Ectodermal cell (in vitro differentiated cells): ENCODE measurements at regions not wholly inside any gene's neighbourhood (a gene's known extent, or its start where the extent isn't known, plus 50 kb on each side); places are given as distances from the start of the nearest gene placed in this dataset.
"Not testable (repeated sequence)": the region's sequence is repeated elsewhere in the genome, so short reads cannot be mapped to it uniquely, and the experiment has no call there.

Experiments used
- H3K27ac ChIP-seq: 2 replicates; pipeline ENCODE4 v1.7.0; 2013; ENCODE audit warnings: mild to moderate bottlenecking, low read depth, low read length; ENCODE audit not compliant: insufficient read depth, poor library complexity, severe bottlenecking
- H3K27me3 ChIP-seq: 2 replicates; pipeline ENCODE4 v1.7.0; 2013; ENCODE audit warnings: mild to moderate bottlenecking, low read length; ENCODE audit not compliant: insufficient read depth, control insufficient read depth, poor library complexity, severe bottlenecking
- H3K36me3 ChIP-seq: one replicate; pipeline ENCODE4 v1.7.0; 2013; ENCODE audit warnings: low read length; ENCODE audit not compliant: control insufficient read depth, insufficient read depth
- H3K4me1 ChIP-seq: one replicate; pipeline ENCODE4 v1.7.0; 2013; ENCODE audit warnings: low read length; ENCODE audit not compliant: control insufficient read depth, insufficient read depth
- H3K4me3 ChIP-seq: 2 replicates; pipeline ENCODE4 v1.7.0; 2013; ENCODE audit warnings: low read depth, low read length, control low read depth; ENCODE audit not compliant: insufficient read depth
- H3K9me3 ChIP-seq: 2 replicates; pipeline ENCODE4 v1.7.0; 2013; ENCODE audit warnings: mild to moderate bottlenecking, low read length, moderate library complexity; ENCODE audit not compliant: control insufficient read depth
- WGBS, 2 experiments: methylation state at CpG; one replicate each; pipeline ENCODE4 v1.1.7; 2013; ENCODE audit warnings: missing lambda C conversion rate in 2 of 2; 5-methylcytosine and 5-hydroxymethylcytosine counted together

GRCh38 chr7:150020210-150020609, 146.4 kb downstream of the ATP6V0E2 start:
- 80 to 97% methylated on average over 1 to 3 of the region's 3 CpGs for WGBS, 2 experiments
- H3K9me3 ChIP-seq, H3K27me3 ChIP-seq, H3K27ac ChIP-seq, H3K4me3 ChIP-seq, H3K4me1 ChIP-seq, H3K36me3 ChIP-seq: not testable (repeated sequence)

- H3K9me3 ChIP-seq, H3K4me3 ChIP-seq, H3K27ac ChIP-seq, H3K4me1 ChIP-seq, H3K27me3 ChIP-seq, H3K36me3 ChIP-seq: not testable (repeated sequence)
- WGBS, 2 experiments, result 82 to 89% methylated on average over 2 to 5 of the region's 7 CpGs
Observed at GRCh38 chr7:150024550-150025490, 151.1 kb downstream of the ATP6V0E2 start.

DNA sequence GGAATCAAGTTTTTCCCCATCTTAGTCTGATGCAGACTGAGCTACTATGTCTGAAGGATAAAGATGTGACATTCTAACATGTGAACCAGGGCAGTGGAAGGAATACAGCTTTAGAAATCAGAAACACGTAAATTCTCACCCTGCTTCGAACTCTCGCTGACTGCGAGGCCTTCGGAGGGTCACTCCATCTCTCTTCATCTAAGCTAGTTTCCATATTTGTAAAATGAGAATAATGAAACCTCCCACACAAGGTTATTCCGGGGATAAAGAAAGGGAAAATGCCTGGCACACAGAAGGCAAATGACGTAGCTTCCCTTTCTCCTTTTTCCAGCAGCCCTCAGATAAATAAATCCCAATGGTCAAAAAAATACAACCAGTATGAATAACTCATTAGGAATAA, 152.0 kb downstream of the ATP6V0E2 start:
- 100% methylated on average over 1 to 2 of the region's 7 CpGs for WGBS, 2 experiments
- not testable (repeated sequence) for H3K36me3 ChIP-seq

DNA sequence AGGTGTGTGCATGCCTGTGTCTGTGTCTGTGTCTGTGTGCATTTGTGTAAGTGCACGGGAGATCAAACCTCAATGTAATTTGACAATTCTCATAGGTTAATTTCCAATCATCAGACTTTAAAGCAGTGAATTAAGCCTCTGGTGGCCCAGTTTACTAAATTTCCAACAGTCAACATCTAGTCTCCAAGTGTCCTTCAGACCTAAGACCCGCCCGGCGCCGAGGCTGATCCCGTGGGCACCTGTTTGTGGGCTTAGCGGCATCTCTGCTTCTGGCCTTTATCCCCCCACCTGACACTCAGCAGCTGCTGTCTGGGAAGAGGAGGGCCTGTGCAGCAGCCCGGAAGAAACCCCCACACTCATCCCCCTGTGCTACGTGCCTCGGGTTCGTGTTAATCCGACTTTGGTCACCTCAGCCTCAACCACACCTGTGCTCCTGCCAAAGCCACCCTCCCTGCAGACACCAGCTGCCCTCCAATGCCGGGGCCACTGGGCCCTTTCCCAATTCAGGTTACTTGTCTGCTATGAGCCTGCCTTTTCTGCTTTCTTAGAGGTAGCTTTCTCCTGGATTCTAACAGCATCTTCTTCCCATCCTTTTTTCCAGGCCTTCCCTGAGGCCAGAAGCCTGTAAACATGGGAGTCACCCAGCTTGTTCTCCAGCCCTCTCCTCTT, 154.7 kb downstream of the ATP6V0E2 start:
- H3K4me3 ChIP-seq, H3K4me1 ChIP-seq, H3K36me3 ChIP-seq, H3K27me3 ChIP-seq, H3K27ac ChIP-seq, H3K9me3 ChIP-seq: not testable (repeated sequence)
- WGBS, 2 experiments, result 93 to 95% methylated on average over 8 of the region's 13 CpGs

More for the DNA sequence above, 152.0 kb downstream of the ATP6V0E2 start:
- not testable (repeated sequence) for H3K4me3 ChIP-seq, H3K27me3 ChIP-seq, H3K4me1 ChIP-seq, H3K9me3 ChIP-seq, H3K27ac ChIP-seq

GRCh38 chr7:150029013-150029389, 155.2 kb downstream of the ATP6V0E2 start:
- not testable (repeated sequence) for H3K9me3 ChIP-seq, H3K36me3 ChIP-seq, H3K4me3 ChIP-seq, H3K27me3 ChIP-seq, H3K27ac ChIP-seq, H3K4me1 ChIP-seq
- 80 to 95% methylated on average over 6 of the region's 6 CpGs for WGBS, 2 experiments

DNA sequence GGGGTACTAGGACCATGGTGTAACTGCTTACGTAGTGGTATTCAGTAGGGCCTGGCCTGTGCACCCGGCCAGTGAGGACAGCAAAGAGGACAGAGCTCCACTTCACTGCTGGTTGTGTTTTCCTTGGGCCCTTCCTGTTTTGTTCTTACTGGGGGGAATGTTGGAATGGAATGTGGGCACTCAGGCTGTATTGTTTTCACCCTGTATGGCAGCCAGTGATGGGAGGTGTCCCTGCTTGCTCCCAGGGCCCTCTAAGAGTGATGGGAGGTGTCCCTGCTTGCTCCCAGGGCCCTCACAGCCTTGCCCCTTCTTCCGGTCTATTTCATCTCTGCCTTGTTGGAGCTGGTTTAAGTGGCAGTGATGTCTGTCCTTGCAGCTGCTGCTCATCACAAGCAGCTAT, 158.0 kb downstream of the ATP6V0E2 start:
- H3K27me3 ChIP-seq, H3K9me3 ChIP-seq, H3K4me1 ChIP-seq, H3K4me3 ChIP-seq, H3K36me3 ChIP-seq, H3K27ac ChIP-seq: not testable (repeated sequence)
- WGBS, 2 experiments, result 76 to 85% methylated on average over 3 of the region's 3 CpGs

- H3K4me3 ChIP-seq, H3K27ac ChIP-seq, H3K36me3 ChIP-seq, H3K27me3 ChIP-seq, H3K4me1 ChIP-seq, H3K9me3 ChIP-seq: not testable (repeated sequence)
- whole genome bisulfite sequencing, 2 experiments, result 92 to 97% methylated on average over 12 to 18 of the region's 23 CpGs
Observed at GRCh38 chr7:150033711-150034110, 159.9 kb downstream of the ATP6V0E2 start.

DNA sequence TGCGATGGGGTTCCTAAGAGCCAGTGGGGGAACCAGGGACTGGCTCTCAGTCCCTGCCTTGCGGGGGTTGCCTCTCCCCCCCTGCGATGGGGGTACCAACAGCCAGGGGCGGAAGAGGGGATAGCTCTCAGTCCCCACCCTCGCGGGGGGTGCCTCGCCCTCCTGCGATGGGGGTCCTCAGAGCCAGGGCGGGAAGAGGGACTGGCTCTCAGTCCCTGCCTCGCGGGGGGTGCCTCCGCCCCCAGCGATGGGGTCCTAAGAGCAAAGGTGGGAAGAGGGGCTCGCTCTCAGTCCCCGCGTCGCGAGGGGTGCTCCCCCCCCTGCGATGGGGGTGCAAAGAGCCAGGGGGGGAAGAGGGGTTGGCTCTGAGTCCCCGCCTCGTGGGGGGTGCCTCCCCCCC, 162.0 kb downstream of the ATP6V0E2 start:
- H3K27me3 ChIP-seq, H3K27ac ChIP-seq, H3K4me1 ChIP-seq, H3K36me3 ChIP-seq, H3K4me3 ChIP-seq, H3K9me3 ChIP-seq: not testable (repeated sequence)
- WGBS, 2 experiments, result 96% methylated on average over 14 to 18 of the region's 21 CpGs

GRCh38 chr7:150039061-150039460, 165.3 kb downstream of the ATP6V0E2 start:
- 91 to 93% methylated on average over 13 to 16 of the region's 16 CpGs for WGBS, 2 experiments
- H3K27ac ChIP-seq, H3K27me3 ChIP-seq, H3K9me3 ChIP-seq, H3K4me3 ChIP-seq, H3K36me3 ChIP-seq, H3K4me1 ChIP-seq: not testable (repeated sequence)

- not testable (repeated sequence) for H3K9me3 ChIP-seq, H3K4me1 ChIP-seq, H3K36me3 ChIP-seq, H3K27ac ChIP-seq, H3K4me3 ChIP-seq
- H3K27me3 ChIP-seq, result peaks cover 21% of the 10 kb centered on the region
- WGBS, 2 experiments, result 71 to 81% methylated on average over 10 of the region's 20 CpGs
Observed at GRCh38 chr7:150042281-150042680, 168.5 kb downstream of the ATP6V0E2 start.
